H1 (cell line): ENCODE measurements at regions not wholly inside any gene's neighbourhood (a gene's known extent, or its start where the extent isn't known, plus 50 kb on each side); places are given as distances from the start of the nearest gene placed in this dataset.

Experiments
- CTCF ChIP-seq, 3 experiments: IDR thresholded peaks; 1 replicate in 2 of 3; 2 replicates in 1 of 3; pipeline versions ENCODE4 v1.5.1 to v1.6.1; 2011; ENCODE audit warnings: low read length in 3 of 3, mild to moderate bottlenecking in 3 of 3, inconsistent platforms in 2 of 3, low read depth in 1 of 3, moderate library complexity in 1 of 3; ENCODE audit not compliant: insufficient read depth in 1 of 3; ENCODE audit errors: control extremely low read depth in 1 of 3
- EZH2 ChIP-seq: fragments of 200-600 bp; sonication (generic); IDR thresholded peaks from 2 replicates; pipeline ENCODE4 v1.7.1; 2012; ENCODE audit warnings: low read depth, mild to moderate bottlenecking, moderate library complexity, low read length, inconsistent platforms; ENCODE audit not compliant: severe bottlenecking
- KDM5A ChIP-seq: fragments of 200-600 bp; IDR thresholded peaks from 2 replicates; pipeline ENCODE4 v1.7.1; 2012; ENCODE audit warnings: mild to moderate bottlenecking, low read length, inconsistent platforms, mixed read lengths
- NANOG ChIP-seq: IDR thresholded peaks from 2 replicates; pipeline ENCODE4 v1.6.1; 2011; ENCODE audit warnings: low read length, low read depth, mild to moderate bottlenecking, inconsistent platforms; ENCODE audit not compliant: insufficient read depth, poor library complexity, severe bottlenecking
- POLR2A ChIP-seq, 2 experiments: IDR thresholded peaks; 1 replicate in 1 of 2; 2 replicates in 1 of 2; pipeline ENCODE4 v1.6.1; 2011; ENCODE audit warnings: low read depth in 2 of 2, low read length in 2 of 2, mild to moderate bottlenecking in 2 of 2; ENCODE audit errors: control extremely low read depth in 1 of 2
- POLR2AphosphoS5 ChIP-seq: IDR thresholded peaks from 2 replicates; pipeline ENCODE4 v1.6.1; 2011; ENCODE audit warnings: low read depth, low read length
- SP1 ChIP-seq: IDR thresholded peaks from 2 replicates; pipeline ENCODE4 v1.6.1; 2011; ENCODE audit warnings: low read depth, low read length
- USF2 ChIP-seq: IDR thresholded peaks from 2 replicates; pipeline ENCODE4 v1.6.1; 2011; ENCODE audit warnings: low read length, improper control_type of control experiment

- TF ChIP-seq NANOG, result no peak
- no peak for TF ChIP-seq POLR2A (IDR thresholded peaks at IDR 0.05; ENCODE audit: control extremely low read depth in 1 of 2, low read depth in 2 of 2, low read length in 2 of 2)
- TF ChIP-seq EZH2, result no peak
- no peak for TF ChIP-seq USF2
- no peak for TF ChIP-seq POLR2AphosphoS5
- TF ChIP-seq SP1, result no peak
- TF ChIP-seq CTCF (IDR thresholded peaks at IDR 0.05; ENCODE audit: control extremely low read depth in 1 of 3, insufficient read depth in 1 of 3, low read depth in 1 of 3, low read length in 3 of 3), result no peak
- TF ChIP-seq KDM5A, result no peak
Observed at GRCh38 chrX:145630081-145630480, 187.5 kb upstream of the SLITRK2 start.
